CD4-positive, alpha-beta T cell treated with Interferon alpha-2 for 1 hour (primary cell): ENCODE measurements at regions not wholly inside any gene's neighbourhood (a gene's known extent, or its start where the extent isn't known, plus 50 kb on each side); places are given as distances from the start of the nearest gene placed in this dataset.
"Not testable (repeated sequence)": the region's sequence is repeated elsewhere in the genome, so short reads cannot be mapped to it uniquely, and the experiment has no call there.

ENCODE experiments used
- DNase-seq, 2 donors: peaks; one replicate each; pipeline ENCODE4 v3.0.0-alpha.2; 2020 to 2022

GRCh38 chr7:119482209-119482608 lies 790.8 kb upstream of the KCND2 start:
- no peak for DNase-seq

DNA sequence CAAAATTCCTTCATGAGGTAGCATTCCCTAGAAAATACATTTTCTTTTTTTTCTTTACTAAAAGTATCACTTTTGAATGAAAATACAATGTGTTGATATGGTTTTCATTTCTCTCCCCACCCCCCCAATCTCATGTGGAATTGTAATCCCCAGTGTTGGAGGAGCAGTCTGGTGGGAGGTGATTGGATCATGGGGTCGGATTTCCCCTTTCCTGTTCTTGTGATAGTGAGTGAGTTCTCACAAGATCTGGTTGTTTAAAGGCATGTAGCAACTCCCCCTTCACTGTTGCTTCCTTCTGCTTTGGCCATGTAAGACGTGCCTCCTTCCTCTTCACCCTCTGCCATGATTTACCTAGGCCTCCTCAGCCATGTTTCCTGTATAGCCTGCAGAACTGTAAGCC lies 790.3 kb upstream of the KCND2 start:
- DNase-seq: no peak

- no peak for DNase-seq
These were observed 789.6 kb upstream of the KCND2 start for GRCh38 chr7:119483364-119483763.

DNA sequence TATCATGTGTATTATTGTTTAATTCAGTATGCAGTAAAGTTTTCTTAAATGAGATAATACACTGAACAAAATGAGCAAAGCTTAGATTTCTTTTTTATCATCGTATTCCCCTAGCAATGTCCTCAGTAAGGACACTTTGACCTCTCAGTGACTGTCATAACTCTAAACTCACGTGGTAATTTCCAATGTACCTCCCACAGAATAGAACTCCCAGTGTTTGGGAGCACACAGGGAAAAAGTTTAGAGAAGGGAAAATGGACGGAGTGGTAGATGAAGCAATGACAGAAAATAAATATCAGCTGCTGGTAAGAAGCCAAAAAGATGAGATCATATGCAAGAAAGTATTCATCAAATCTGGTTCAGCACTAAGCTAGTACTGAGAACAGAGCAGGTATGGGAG lies 758.6 kb upstream of the KCND2 start:
- DNase-seq: no peak

DNA sequence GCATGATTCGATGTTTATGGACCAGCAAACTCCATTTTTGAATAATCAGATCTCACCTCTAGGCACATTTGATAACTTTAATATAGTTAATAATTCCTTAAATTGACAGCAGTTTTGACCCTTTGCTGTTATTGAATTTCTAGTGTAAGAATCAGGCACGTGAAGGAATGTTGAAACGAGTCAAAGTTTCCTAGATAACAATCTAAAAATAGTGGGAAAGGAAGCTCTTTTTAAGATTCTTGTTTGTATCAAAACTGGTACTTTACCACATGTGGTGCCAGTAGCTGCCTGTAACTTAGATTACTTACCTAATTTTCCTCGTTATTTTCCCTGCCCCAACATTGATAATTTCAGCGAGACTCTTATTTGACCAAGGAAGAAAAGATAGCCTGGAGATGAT lies 757.8 kb upstream of the KCND2 start:
- no peak for DNase-seq

DNA sequence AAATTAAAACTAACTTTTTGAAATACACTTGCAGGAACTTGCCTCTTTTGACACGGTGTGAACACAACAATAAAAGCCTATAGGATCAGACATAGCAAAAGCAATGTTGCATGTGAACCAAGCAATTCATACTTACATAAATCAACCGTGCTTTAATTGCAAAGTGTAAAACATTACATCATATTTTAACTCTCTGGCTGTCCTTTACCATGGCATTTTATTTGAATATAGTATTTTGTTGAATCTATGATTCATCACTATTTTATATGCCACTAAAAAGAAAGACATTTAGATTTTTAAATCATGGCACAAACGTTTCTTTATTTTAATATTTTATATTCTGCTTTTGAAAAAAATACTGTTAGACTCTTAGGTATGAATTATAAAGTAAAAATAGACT lies 757.0 kb upstream of the KCND2 start:
- DNase-seq: no peak

DNA sequence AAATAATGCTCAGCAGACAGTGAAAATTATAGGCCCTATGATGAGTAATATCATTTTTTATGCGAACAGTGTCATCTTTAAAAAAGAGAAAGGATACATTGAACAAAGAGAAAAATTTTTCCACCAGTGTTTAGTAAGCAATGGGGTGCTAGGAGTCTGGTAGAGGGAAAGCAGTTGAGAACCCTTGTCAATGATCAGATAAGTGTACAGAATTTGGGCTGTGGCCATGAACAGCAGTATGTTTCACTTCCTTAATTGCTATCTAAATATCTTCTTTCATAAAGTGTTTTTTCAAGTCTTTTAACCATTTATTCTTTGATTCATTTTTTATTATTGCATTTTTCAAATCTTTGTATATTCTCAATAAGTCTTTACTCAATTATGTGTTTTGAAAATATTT lies 750.7 kb upstream of the KCND2 start:
- no peak for DNase-seq

DNA sequence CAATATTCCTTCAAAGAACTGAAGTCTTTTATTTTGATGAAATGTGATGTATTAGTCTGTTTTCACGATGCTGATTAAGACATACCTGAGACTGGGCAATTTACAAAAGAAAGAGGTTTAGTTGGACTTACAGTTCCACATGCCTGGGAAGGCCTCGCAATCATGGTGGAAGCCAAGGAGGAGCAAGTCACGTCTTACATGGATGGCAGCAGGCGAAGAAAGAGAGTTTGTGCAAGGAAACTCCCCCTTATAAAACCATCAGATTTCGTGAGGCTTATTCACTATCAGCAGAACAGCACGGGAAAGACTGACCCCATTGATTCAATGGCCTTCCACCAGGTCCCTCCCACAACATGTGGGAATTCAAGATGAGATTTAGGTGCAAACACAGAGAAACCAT lies 750.3 kb upstream of the KCND2 start:
- no peak for DNase-seq

DNA sequence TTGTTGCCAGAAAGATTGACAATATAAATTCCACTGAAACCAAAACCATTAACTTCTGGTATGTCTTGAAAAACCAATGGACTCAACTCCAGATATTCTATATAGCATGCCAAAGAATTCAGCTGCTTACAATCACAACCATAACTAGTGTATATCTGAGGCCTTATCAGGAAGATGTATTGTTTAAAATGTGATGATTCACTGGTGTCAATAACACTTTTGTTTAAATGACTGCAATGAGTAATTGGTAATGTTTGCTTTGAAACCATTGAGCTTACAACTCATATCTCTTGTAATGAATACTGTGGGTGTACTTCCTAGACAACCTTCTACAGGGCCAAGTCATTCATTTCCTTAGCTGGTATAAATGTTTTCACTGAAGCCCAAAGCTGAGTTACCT lies 727.9 kb upstream of the KCND2 start:
- no peak for DNase-seq

DNA sequence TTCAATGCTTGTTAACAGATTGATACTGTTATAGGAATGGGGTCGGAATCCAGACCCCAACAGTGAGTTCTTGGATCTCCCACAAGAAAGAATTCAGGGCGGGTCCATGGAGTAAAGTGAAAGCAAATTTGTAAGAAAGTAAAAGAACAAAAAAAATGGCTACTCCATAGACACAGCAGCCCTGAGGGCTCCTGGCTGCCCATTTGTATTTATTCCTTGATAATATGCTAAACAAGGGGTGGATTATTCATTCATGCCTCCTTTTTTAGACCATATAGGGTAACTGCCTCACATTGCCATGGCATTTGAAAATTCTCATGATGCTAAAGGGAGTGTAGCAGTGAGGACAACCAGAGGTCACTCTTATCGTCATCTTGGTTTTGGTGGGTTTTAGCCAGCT lies 717.2 kb upstream of the KCND2 start:
- DNase-seq: no peak

DNA sequence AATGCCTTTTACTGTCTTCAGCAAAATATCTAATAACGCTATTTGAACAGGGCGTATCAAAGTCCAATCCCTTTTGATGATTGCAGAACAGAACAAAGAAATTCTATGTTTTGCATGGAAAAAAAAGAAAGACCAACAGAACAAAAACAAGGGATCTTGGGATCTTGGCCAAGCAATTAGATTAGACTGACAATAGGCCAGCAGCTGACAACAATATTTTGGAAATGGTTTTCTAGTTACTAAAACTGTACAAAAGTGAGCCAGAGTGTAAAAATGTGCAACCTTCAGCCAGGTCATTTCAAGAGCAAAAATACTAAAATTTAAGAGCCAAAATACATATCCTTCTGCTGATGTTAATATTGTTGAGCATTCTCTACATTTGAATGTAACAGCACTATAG lies 716.5 kb upstream of the KCND2 start:
- DNase-seq: no peak

DNA sequence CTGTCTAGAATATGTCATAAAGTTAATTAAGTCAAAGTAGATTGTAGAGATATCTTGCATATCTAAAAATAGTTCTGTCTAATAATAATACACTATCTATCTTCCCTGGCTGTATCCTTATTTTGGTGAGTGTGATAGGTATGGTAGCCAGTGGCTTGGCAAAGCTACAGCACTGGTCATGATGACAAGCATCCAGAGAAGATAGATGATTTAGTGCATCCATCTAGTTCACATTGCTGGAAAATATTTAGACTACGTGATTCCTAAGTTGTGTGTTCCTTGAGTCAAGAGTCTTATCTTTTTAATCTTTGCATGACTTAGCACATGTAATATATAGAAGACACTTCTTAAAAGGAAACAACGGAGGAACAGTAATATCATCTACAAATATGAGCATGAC lies 711.2 kb upstream of the KCND2 start:
- DNase-seq: no peak

DNA sequence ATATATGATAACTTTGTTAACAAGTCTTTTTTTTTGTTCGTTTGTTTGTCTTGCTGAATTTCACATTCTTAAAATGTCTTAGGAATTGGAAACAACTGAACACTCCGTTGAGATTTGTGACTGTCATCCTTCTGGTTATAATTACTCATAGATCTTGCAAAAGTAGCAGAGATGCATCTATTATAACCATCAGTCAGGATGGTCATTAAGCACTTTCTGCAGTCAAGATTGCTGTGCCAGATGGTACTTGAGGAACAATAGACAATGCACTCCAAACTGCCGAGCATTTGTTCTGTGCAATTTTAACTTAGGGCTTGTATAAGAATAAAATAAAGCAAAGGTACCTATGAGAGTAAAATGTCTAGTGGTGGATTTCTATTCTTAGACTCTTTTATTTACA lies 710.1 kb upstream of the KCND2 start:
- DNase-seq: no peak

DNA sequence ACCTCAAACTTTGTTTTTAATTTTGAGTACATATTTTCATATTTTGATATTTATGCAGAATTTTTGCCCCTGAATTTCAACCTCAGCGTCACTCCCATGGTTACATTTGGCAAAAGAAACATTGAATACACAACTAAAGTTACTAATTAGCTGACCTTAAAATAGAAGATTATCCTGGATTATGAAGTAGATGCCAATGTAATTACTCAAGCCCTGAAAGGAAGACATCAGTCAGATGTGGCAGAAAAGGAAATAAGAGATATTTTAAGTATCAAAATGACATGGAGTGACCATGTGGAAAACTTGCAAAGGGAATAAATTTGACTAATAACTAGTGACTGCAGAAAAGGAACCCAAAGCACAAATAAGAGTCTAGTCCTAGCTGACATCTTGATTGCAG lies 701.3 kb upstream of the KCND2 start:
- DNase-seq: no peak

GRCh38 chr7:119572132-119572531 lies 700.8 kb upstream of the KCND2 start:
- no peak for DNase-seq

DNA sequence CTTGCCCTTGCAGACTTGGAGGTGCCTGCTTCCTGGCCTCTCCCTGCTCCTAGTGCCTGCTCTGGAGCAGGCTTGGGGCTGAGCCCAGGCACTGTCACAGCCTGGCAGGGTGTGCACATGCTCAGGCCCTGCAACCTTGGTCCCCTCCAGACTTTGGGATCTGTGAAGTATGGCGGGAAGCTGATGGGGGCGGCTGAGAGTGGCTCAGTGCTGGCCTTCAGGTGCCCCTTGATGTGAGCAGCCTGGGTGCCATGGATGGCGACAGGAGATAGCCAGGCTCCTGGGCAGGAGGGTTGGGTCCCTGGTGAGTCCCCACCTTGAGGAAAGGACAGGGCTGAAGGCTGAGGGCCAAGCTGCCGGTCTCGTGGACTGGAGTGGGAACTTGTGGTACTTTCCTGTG lies 700.4 kb upstream of the KCND2 start:
- DNase-seq: no peak

GRCh38 chr7:119578116-119578515 lies 694.9 kb upstream of the KCND2 start:
- no peak for DNase-seq

GRCh38 chr7:119594956-119595355 lies 678.0 kb upstream of the KCND2 start:
- DNase-seq: no peak

GRCh38 chr7:119596651-119597050 lies 676.3 kb upstream of the KCND2 start:
- DNase-seq: no peak

DNA sequence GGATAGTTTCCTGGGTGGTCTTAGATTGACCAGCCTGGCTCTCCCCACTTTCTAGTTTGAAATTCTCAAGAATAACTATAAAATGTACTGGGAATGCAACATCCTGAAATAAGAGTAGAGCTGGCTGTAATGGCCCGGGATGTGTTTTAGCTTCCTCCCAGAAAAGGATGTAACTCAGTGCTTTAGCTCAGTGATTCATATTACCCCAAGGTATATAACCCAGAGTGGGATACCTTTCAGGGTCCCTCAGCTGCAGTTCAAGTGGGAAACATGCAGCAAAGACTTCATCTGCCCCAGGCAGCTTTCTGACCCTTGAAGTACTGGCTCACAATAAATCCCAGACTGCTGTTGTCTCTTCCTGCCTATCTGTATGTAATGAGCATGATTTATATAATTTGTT lies 666.7 kb upstream of the KCND2 start:
- no peak for DNase-seq

DNA sequence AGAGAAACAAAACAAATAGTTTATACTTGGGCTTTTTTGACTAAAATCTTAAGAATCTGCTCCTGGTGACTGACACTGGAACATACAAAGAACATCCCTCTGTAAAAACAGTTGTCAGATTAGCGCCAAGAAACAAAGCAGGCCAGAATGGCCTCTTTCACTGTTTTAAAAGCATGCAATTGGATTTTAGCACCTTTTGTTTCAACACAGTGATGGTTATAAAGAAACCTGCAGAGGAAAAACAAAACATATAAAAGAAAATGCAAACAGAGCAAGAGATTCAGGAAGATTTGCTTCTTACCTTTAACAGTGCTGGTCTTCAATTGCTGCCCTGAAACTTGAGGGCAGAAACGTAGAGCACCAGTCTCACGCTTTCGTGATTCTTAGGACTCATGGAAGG lies 652.2 kb upstream of the KCND2 start:
- no peak for DNase-seq

DNA sequence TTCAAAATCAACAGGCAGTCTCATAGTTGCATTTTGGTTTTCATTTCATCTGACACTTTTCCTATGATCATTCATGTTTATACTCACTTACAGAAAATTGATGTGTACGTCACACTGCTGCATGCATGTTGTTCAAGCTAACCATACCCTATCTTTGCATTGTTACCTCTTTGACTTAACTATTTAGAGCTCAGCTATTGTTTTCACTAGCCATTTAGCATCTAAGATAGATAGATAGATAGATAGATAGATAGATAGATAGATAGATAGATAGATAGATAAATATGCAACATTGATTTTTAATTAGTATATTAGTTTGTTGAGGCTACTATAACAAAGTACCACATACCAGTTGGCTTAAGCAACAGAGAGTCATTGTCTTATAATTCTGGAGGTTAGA lies 649.5 kb upstream of the KCND2 start:
- DNase-seq: no peak

DNA sequence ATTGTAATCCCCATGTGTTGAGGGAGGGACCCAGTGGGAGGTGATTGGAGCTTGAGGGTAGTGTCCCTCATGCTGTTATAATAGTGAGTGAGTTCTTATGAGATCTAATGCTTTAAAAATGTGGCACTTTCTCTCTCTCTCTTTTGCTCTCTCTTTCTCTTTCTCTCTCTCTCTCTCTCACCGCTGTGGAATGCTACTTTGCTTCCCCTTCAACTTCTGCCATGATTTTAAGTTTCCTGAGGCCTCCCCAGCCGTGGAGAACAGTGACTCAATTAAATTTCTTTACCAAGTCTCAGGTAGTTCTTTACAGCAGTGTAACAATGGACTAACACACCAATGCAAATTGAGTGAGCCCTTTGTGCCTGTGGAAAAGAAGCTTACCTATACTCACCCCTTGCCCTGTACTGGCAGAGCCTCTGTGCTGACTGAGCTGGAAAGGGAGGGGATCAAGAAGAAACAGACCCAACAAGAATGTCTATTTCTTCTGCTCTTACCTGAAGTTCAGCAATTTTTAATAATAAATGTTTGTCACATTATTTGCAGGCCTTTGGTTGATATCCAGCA lies 642.5 kb upstream of the KCND2 start:
- DNase-seq: no peak

- not testable (repeated sequence) for DNase-seq
These were observed 639.2 kb upstream of the KCND2 start for GRCh38 chr7:119633812-119634211.

DNA sequence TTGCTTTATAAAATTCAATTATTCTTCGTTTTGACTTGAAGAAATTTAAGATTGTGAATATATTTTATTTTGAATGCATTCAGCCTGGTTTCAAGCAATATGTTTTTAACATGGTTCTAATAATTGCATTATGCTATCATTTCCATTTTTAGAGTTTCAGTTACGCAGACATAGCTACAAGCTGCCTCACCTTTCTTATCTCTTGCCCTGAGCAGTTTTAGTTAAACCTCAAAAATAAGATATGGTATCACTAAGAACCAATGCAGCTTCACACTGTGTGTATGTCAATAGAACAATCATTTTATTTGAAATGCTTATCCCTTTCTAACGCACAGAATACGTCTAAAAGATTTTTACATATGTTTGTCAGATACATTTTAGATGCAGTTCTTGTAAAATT lies 632.6 kb upstream of the KCND2 start:
- DNase-seq: no peak

DNA sequence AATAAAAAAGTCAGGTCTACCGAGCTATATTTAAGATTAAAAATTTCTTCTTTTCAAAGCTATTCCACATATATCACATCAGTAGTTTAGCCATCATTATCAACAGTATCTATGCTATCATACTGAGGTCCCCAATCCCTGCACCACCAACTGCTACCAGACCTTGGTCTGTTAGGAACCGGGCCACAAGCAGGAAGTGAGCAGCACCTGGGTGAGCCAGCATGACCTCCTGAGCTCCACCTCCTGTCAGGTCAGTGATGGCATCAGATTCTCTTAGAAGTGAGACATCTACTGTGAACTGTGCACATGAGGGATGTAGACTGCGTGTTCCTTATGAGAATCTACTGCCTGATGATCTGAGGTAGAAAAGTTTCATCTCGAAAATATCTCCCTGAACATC lies 632.1 kb upstream of the KCND2 start:
- no peak for DNase-seq
